Osteocyte (in vitro differentiated cells): ENCODE measurements at regions not wholly inside any gene's neighbourhood (a gene's known extent, or its start where the extent isn't known, plus 50 kb on each side); places are given as distances from the start of the nearest gene placed in this dataset.
"Not testable (repeated sequence)": the region's sequence is repeated elsewhere in the genome, so short reads cannot be mapped to it uniquely, and the experiment has no call there.

ENCODE experiments used
- DNase-seq: peaks from one replicate; pipeline ENCODE4 v3.0.0; 2021; ENCODE audit warnings: mixed read lengths; ENCODE audit not compliant: unreplicated experiment; ENCODE audit errors: extremely low spot score
- H3K27ac Mint-ChIP-seq: one replicate; pipeline ENCODE4 v1.8.0; 2021; ENCODE audit warnings: mild to moderate bottlenecking, mixed read lengths; ENCODE audit not compliant: unreplicated experiment
- H3K27me3 Mint-ChIP-seq: one replicate; pipeline ENCODE4 v1.8.0; 2021; ENCODE audit warnings: mixed read lengths; ENCODE audit not compliant: unreplicated experiment
- H3K36me3 Mint-ChIP-seq: one replicate; pipeline ENCODE4 v1.8.0; 2021; ENCODE audit warnings: mixed read lengths; ENCODE audit not compliant: unreplicated experiment
- H3K4me1 Mint-ChIP-seq: one replicate; pipeline ENCODE4 v1.8.0; 2021; ENCODE audit warnings: mixed read lengths; ENCODE audit not compliant: unreplicated experiment
- H3K4me3 Mint-ChIP-seq: one replicate; pipeline ENCODE4 v1.8.0; 2021; ENCODE audit warnings: mild to moderate bottlenecking, moderate library complexity, mixed read lengths; ENCODE audit not compliant: unreplicated experiment
- H3K9me3 Mint-ChIP-seq: one replicate; pipeline ENCODE4 v1.8.0; 2021; ENCODE audit warnings: mixed read lengths; ENCODE audit not compliant: unreplicated experiment
- TF ChIP-seq, protein P1 (sequence below): fragments of 200-600 bp; sonication (generic); IDR thresholded peaks from 2 replicates; pipeline ENCODE4 v1.5.0; 2021; ENCODE audit warnings: antibody characterized with exemption, mild to moderate bottlenecking, moderate library complexity

DNA sequence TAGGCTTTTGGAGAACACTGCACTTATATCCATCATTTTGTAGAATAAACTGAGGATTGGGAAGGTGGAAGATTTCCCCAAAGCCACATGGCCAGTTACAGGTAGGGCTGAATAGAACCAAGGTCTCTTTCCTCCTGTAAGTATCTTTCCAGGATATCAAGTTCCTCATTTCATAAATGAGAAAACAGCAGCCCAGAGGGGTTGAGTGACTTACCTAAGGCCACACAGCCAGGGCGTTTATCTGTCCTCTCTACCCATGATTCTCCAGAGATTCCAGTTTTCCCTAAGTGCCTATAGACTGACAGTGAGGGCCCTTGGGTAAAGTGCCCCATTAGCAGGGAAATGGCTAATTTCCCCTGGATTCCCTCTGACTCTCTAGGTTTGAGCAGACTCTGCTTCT, 132.3 kb upstream of the SKOR2 start:
- no peak overlapping the region for H3K27ac Mint-ChIP-seq
- peaks cover 5% of the 10 kb centered on the region for H3K9me3 Mint-ChIP-seq
- H3K36me3 Mint-ChIP-seq = no peaks in the 10 kb centered on the region
- H3K27me3 Mint-ChIP-seq = no peaks in the 10 kb centered on the region
- TF ChIP-seq, protein P1, sequence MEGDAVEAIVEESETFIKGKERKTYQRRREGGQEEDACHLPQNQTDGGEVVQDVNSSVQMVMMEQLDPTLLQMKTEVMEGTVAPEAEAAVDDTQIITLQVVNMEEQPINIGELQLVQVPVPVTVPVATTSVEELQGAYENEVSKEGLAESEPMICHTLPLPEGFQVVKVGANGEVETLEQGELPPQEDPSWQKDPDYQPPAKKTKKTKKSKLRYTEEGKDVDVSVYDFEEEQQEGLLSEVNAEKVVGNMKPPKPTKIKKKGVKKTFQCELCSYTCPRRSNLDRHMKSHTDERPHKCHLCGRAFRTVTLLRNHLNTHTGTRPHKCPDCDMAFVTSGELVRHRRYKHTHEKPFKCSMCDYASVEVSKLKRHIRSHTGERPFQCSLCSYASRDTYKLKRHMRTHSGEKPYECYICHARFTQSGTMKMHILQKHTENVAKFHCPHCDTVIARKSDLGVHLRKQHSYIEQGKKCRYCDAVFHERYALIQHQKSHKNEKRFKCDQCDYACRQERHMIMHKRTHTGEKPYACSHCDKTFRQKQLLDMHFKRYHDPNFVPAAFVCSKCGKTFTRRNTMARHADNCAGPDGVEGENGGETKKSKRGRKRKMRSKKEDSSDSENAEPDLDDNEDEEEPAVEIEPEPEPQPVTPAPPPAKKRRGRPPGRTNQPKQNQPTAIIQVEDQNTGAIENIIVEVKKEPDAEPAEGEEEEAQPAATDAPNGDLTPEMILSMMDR = no peak
- no peak for DNase-seq
- H3K4me1 Mint-ChIP-seq = no peaks in the 10 kb centered on the region
- no peak overlapping the region for H3K4me3 Mint-ChIP-seq

DNA sequence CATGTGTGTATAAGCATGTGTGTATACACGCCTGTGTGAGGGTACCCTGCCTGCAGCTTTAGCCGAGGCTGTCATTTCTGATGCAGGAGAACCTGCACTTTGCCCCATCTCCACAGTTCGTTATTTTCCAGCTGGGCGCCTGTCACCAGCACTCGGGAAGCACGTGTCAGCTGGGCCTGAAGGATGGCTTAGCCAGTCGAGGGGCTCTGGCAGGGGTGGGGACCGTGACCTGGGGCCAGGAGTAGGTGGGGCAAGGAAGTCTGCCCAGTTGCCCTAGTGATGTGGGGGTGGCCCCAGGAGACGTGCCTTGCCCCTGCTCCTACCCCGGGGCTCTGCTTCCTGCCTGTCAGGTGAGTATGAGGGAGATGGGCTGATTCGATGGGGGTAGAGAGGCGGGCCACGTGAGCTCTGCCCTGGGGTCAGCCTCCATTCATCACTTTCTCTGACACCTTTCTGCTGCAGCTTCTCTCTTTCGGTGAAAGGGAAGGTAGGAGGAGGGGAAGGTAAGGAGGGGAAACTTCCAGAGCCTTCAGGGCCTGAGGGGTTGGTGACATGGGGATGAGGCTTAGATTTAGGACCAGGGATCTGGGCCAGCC, 130.6 kb upstream of the SKOR2 start:
- Mint-ChIP-seq H3K9me3 (peaks cover 5% of the 10 kb centered on the region), H3K4me3 (no peak overlapping the region), H3K27ac (no peak overlapping the region), H3K27me3 (no peaks in the 10 kb centered on the region), H3K4me1 (no peaks in the 10 kb centered on the region), H3K36me3 (no peaks in the 10 kb centered on the region)
- DNase-seq = no peak
- TF ChIP-seq, protein P1 = no peak

DNA sequence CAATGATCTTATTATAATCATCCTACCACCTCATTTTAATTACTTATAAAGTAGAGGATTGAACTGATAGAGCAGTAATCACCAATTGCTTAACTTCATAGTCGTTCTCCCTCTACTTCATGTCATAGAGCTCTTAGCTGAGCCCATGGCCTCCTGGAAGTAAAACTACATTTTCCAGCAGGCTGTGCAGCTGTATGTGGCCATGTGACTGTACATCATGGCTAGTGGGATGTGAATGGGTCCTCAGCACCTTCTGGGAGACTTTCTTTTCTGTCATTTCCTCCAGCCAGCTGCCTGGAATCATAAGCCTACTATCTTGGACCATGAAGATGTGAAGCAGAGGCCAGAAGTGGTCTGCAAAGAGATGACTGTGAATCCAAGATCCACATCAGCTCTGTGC, 128.7 kb upstream of the SKOR2 start:
- Mint-ChIP-seq H3K4me3 (no peak overlapping the region), H3K4me1 (no peaks in the 10 kb centered on the region), H3K36me3 (no peaks in the 10 kb centered on the region), H3K27me3 (no peaks in the 10 kb centered on the region), H3K27ac (no peak overlapping the region), H3K9me3 (peaks cover under 1% of the 10 kb centered on the region)
- TF ChIP-seq, protein P1 = no peak
- no peak for DNase-seq

DNA sequence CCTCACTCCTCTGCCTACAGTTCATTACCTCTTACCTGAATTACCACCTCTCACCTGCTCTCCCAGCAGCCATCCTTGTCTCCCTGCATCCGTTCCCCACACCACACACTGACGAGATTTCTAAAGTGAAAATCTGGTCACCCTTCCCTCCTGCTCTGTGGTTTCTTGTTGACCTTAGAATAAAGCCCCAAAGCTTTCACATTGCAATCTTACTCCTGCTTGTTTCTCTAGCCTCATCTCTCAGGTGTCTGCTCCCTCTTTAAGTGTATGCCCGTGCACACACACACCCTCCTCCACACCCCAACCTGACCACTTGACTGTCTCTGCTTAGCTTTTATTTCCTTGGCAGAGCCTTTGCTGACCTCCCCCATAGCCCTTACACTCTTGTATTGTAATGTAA, 122.0 kb upstream of the SKOR2 start:
- no peak for DNase-seq
- Mint-ChIP-seq H3K27me3 (no peaks in the 10 kb centered on the region), H3K4me3 (no peak overlapping the region), H3K4me1 (no peaks in the 10 kb centered on the region), H3K36me3 (no peaks in the 10 kb centered on the region), H3K9me3 (no peaks in the 10 kb centered on the region), H3K27ac (no peak overlapping the region)
- TF ChIP-seq, protein P1 = no peak

DNA sequence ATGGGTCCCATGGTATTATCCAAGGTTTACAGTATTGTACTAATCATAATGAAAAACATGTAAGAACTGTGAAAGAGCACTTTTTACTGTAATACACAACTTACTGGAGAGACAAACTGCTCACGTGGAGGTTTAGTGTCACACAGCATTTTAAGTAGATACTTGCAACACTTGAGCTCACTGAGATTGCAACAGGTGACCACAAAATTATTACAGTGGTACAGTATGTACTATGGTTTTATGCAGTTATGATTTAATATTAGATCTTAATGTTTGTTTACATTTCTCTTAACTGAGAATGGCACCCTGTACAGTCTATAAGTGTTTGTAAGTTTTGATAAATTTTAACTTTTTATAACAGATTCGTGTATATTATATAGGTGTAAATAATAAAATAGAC, 118.6 kb upstream of the SKOR2 start:
- TF ChIP-seq, protein P1 = no peak
- Mint-ChIP-seq H3K27ac (no peak overlapping the region), H3K27me3 (no peaks in the 10 kb centered on the region), H3K4me1 (no peaks in the 10 kb centered on the region), H3K4me3 (no peak overlapping the region), H3K36me3 (no peaks in the 10 kb centered on the region), H3K9me3 (peaks cover 11% of the 10 kb centered on the region)
- no peak for DNase-seq

DNA sequence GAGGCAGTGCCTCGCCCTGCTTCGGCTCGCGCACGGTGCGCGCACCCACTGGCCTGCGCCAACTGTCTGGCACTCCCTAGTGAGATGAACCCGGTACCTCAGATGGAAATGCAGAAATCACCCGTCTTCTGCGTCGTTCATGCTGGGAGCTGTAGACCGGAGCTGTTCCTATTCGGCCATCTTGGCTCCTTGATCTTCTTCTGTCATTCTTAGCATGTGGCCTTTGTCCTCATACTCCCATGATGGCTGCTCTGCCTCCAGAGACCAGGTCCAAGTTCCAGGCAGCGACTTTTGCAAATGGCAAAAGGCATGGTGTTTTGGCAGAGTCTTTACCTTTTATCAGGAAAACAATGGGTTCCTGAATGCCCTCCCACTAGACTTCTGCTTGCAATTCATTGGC, 102.6 kb upstream of the SKOR2 start:
- not testable (repeated sequence) for H3K4me1 Mint-ChIP-seq, H3K27ac Mint-ChIP-seq, DNase-seq, H3K36me3 Mint-ChIP-seq, H3K4me3 Mint-ChIP-seq, H3K27me3 Mint-ChIP-seq
- H3K9me3 Mint-ChIP-seq = peaks cover 11% of the 10 kb centered on the region
